ENCODE measurements at regions not wholly inside any gene's neighbourhood (a gene's known extent, or its start where the extent isn't known, plus 50 kb on each side); places are given as distances from the start of the nearest gene placed in this dataset.

DNA sequence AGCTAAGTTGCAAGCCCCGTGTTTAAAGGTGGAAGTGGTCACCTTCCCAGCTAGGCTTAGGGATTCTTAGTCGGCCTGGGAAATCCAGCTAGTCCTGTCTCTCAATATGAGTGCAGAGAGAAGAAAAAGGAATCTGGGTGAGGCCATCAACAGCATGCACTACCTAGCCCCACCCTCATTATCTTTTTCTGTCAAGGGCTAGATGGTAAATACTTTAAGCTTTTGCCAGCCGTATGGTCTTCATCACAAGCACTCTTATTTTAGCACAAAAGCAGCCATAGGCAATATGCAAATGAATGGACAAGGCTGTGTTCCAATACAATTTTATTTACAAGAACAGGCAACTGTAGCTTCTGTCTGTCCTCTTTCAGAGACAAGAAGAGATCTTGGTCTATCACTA is 282.9 kb downstream of the ZNF674 start:
- no peak for TF ChIP-seq MYC (IDR thresholded peaks at IDR 0.05; ENCODE audit: low read depth, low read length)
- TF ChIP-seq, protein P1, sequence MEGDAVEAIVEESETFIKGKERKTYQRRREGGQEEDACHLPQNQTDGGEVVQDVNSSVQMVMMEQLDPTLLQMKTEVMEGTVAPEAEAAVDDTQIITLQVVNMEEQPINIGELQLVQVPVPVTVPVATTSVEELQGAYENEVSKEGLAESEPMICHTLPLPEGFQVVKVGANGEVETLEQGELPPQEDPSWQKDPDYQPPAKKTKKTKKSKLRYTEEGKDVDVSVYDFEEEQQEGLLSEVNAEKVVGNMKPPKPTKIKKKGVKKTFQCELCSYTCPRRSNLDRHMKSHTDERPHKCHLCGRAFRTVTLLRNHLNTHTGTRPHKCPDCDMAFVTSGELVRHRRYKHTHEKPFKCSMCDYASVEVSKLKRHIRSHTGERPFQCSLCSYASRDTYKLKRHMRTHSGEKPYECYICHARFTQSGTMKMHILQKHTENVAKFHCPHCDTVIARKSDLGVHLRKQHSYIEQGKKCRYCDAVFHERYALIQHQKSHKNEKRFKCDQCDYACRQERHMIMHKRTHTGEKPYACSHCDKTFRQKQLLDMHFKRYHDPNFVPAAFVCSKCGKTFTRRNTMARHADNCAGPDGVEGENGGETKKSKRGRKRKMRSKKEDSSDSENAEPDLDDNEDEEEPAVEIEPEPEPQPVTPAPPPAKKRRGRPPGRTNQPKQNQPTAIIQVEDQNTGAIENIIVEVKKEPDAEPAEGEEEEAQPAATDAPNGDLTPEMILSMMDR (IDR thresholded peaks at IDR 0.05; ENCODE audit: low read depth, low read length): no peak

Measured in NB4 (cell line).